B cell (primary cell): ENCODE measurements at regions not wholly inside any gene's neighbourhood (a gene's known extent, or its start where the extent isn't known, plus 50 kb on each side); places are given as distances from the start of the nearest gene placed in this dataset.

Source experiments
- ATAC-seq: fragments of 200-7000 bp; cut with Tn5 transposase; one replicate; pipeline ENCODE4 v1.10.0; 2021; ENCODE audit warnings: low read depth, mild to moderate bottlenecking, moderate number of reproducible peaks, moderate library complexity
- CTCF ChIA-PET: fragments of 350-600 bp; sonication (Branson Sonifier 250); formaldehyde crosslinking; loops from one replicate; lab custom pipeline; 2021; ENCODE audit warnings: antibody characterized with exemption, inconsistent platforms; lab: Charles Lee
- POLR2A ChIA-PET: fragments of 350-600 bp; sonication (Branson Sonifier 250); formaldehyde crosslinking; loops from one replicate; lab custom pipeline; 2021; ENCODE audit warnings: antibody characterized with exemption; lab: Charles Lee
- DNase-seq: peaks from one replicate; pipeline ENCODE4 v3.0.0; 2013
- H2AFZ ChIP-seq: 2 replicates; pipeline ENCODE4 v1.6.1; 2012; ENCODE audit warnings: mild to moderate bottlenecking, low read depth, low read length; ENCODE audit not compliant: insufficient read depth, poor library complexity, severe bottlenecking
- H3K27ac ChIP-seq, 2 donors: 1 replicate in 1 of 2; 2 replicates in 1 of 2; pipeline ENCODE4 v1.5.1; 2012 to 2013; ENCODE audit warnings: low read length in 2 of 2, mild to moderate bottlenecking in 2 of 2, moderate library complexity in 1 of 2
- H3K27me3 ChIP-seq, 4 experiments: fragments of 200-600 bp in 1 of 4; sonication (generic) in 1 of 4; replicated peaks in 1 of 4; 1 replicate in 2 of 4; 2 replicates in 2 of 4; pipeline versions ENCODE4 v1.6.1 to v1.7.0; 2013 to 2016; ENCODE audit warnings: low read length in 3 of 4, mild to moderate bottlenecking in 2 of 4, mixed read lengths in 1 of 4, moderate library complexity in 1 of 4; ENCODE audit not compliant: insufficient read depth in 4 of 4, control insufficient read depth in 3 of 4; ENCODE audit errors: control extremely low read depth in 1 of 4
- H3K36me3 ChIP-seq, 2 experiments: replicated peaks in 1 of 2; 1 replicate in 1 of 2; 2 replicates in 1 of 2; pipeline versions ENCODE4 v1.6.1 to v1.7.1; 2013; ENCODE audit warnings: low read length in 1 of 2; ENCODE audit not compliant: insufficient read depth in 2 of 2, control insufficient read depth in 1 of 2; ENCODE audit errors: control extremely low read depth in 1 of 2, extremely low read depth in 1 of 2
- H3K4me1 ChIP-seq, 2 donors: fragments of 200-600 bp in 1 of 2; sonication (generic) in 1 of 2; 1 replicate in 1 of 2; 2 replicates in 1 of 2; pipeline versions ENCODE4 v1.5.1 to v1.6.1; 2013 to 2017; ENCODE audit warnings: low read length in 2 of 2; ENCODE audit not compliant: control insufficient read depth in 2 of 2, insufficient read depth in 2 of 2
- H3K4me2 ChIP-seq: replicated peaks from 2 replicates; pipeline ENCODE3; 2012; ENCODE audit warnings: mild to moderate bottlenecking, low read depth, low read length; ENCODE audit not compliant: poor library complexity, severe bottlenecking
- H3K4me3 ChIP-seq, 5 experiments: fragments of 200-600 bp in 1 of 5; sonication (generic) in 1 of 5; 1 replicate in 3 of 5; 2 replicates in 2 of 5; pipeline versions ENCODE4 v1.5.1 to v1.7.0; 2011 to 2016; ENCODE audit warnings: low read length in 4 of 5, mild to moderate bottlenecking in 4 of 5, low read depth in 2 of 5, control low read depth in 1 of 5, moderate library complexity in 1 of 5; ENCODE audit not compliant: insufficient read depth in 1 of 5; ENCODE audit errors: control extremely low read depth in 1 of 5, extremely low read depth in 1 of 5
- H3K79me2 ChIP-seq: fragments of 200-600 bp; sonication (generic); one replicate; pipeline ENCODE4 v1.6.0; 2016; ENCODE audit warnings: low read length; ENCODE audit not compliant: control insufficient read depth, insufficient read depth
- H3K9ac ChIP-seq: fragments of 200-600 bp; sonication (generic); 2 replicates; pipeline ENCODE4 v1.6.1; 2017; ENCODE audit warnings: mild to moderate bottlenecking, low read length, moderate library complexity
- H3K9me3 ChIP-seq, 3 donors: one replicate each; pipeline versions ENCODE4 v1.6.1 to v1.7.1; 2013; ENCODE audit warnings: low read length in 2 of 3; ENCODE audit not compliant: control insufficient read depth in 2 of 3, insufficient read depth in 1 of 3; ENCODE audit errors: control extremely low read depth in 1 of 3
- H4K20me1 ChIP-seq: 2 replicates; pipeline ENCODE4 v1.6.0; 2012; ENCODE audit warnings: mild to moderate bottlenecking, low read length; ENCODE audit not compliant: insufficient read depth, control insufficient read depth, poor library complexity, severe bottlenecking
- H3K27ac Mint-ChIP-seq: one replicate; pipeline ENCODE4 v1.8.0; 2021; ENCODE audit warnings: mixed read lengths
- H3K27me3 Mint-ChIP-seq: one replicate; pipeline ENCODE4 v1.8.0; 2021; ENCODE audit warnings: mixed read lengths
- H3K4me1 Mint-ChIP-seq: one replicate; pipeline ENCODE4 v1.8.0; 2021; ENCODE audit warnings: mixed read lengths
- H3K4me3 Mint-ChIP-seq: one replicate; pipeline ENCODE4 v1.8.0; 2021; ENCODE audit warnings: mixed read lengths
- H3K9me3 Mint-ChIP-seq: one replicate; pipeline ENCODE4 v1.8.0; 2022; ENCODE audit warnings: mixed read lengths; ENCODE audit not compliant: insufficient read depth
- CTCF ChIP-seq: fragments of 200-600 bp; IDR thresholded peaks from one replicate; pipeline ENCODE4 v1.8.0; 2022; ENCODE audit warnings: antibody characterized with exemption, mild to moderate bottlenecking
- EZH2 ChIP-seq: IDR thresholded peaks from 2 replicates; pipeline ENCODE4 v1.6.1; 2012; ENCODE audit warnings: borderline replicate concordance, low read depth, mild to moderate bottlenecking, moderate library complexity, low read length; ENCODE audit not compliant: insufficient read depth, poor library complexity, severe bottlenecking
- WGBS: methylation state at CpG from one replicate; pipeline ENCODE4 v1.1.5; 2013; ENCODE audit warnings: missing lambda C conversion rate; ENCODE audit not compliant: insufficient coverage; 5-methylcytosine and 5-hydroxymethylcytosine counted together
- intact Hi-C: fragments of 100-400 bp; cut with micrococcal nuclease; formaldehyde crosslinking; loops from one replicate; pipeline ENCODE4 v1.10.0; 2022

- WGBS = 75% methylated on average over 2 of the region's 3 CpGs
Observed at GRCh38 chr2:128558441-128558840, 239.8 kb upstream of the HS6ST1 start.

GRCh38 chr2:128558895-128559532 lies 240.3 kb upstream of the HS6ST1 start:
- TF ChIP-seq CTCF (no peak), EZH2 (no peak)
- Histone ChIP-seq H3K27me3 (no peaks in the 10 kb centered on the region), H2AFZ (no peak overlapping the region), H3K4me3 (no peak overlapping the region), H3K79me2 (no peaks in the 10 kb centered on the region), H3K27ac (no peak overlapping the region), H3K9ac (no peak overlapping the region), H3K4me2 (no peak overlapping the region), H3K9me3 (no peaks in the 10 kb centered on the region), H3K4me1 (no peaks in the 10 kb centered on the region), H4K20me1 (no peaks in the 10 kb centered on the region), H3K36me3 (no peaks in the 10 kb centered on the region)
- H3K27ac Mint-ChIP-seq = no peak overlapping the region
- no peaks in the 10 kb centered on the region for H3K4me1 Mint-ChIP-seq
- POLR2A ChIA-PET = no interaction called here
- 97% methylated on average over 11 of the region's 11 CpGs for WGBS
- DNase-seq = no peak
- no peaks in the 10 kb centered on the region for H3K9me3 Mint-ChIP-seq
- H3K4me3 Mint-ChIP-seq = no peak overlapping the region
- intact Hi-C loops = no loop called here
- no peak for ATAC-seq
- H3K27me3 Mint-ChIP-seq = peaks cover 15% of the 10 kb centered on the region
- CTCF ChIA-PET = no interaction called here

More at GRCh38 chr2:128558441-128558840, 239.8 kb upstream of the HS6ST1 start:
- Mint-ChIP-seq H3K27me3 (peaks cover 15% of the 10 kb centered on the region), H3K4me1 (no peaks in the 10 kb centered on the region), H3K27ac (no peak overlapping the region), H3K4me3 (no peak overlapping the region), H3K9me3 (no peaks in the 10 kb centered on the region)
- H3K36me3 ChIP-seq = no peaks in the 10 kb centered on the region
- H3K4me2 ChIP-seq = no peak overlapping the region
- no peak overlapping the region for H2AFZ ChIP-seq
- no peak overlapping the region for H3K9ac ChIP-seq
- H3K4me1 ChIP-seq = no peaks in the 10 kb centered on the region
- no peak overlapping the region for H3K27ac ChIP-seq
- H3K4me3 ChIP-seq = no peak overlapping the region
- POLR2A ChIA-PET = no interaction called here
- intact Hi-C loops = no loop called here
- H3K79me2 ChIP-seq = no peaks in the 10 kb centered on the region
- TF ChIP-seq CTCF (no peak), EZH2 (no peak)
- H4K20me1 ChIP-seq = no peaks in the 10 kb centered on the region
- no peaks in the 10 kb centered on the region for H3K9me3 ChIP-seq
- CTCF ChIA-PET = no interaction called here
- no peak for DNase-seq
- no peak for ATAC-seq
- H3K27me3 ChIP-seq = no peaks in the 10 kb centered on the region
